Eye (tissue), 1 donor: ENCODE measurements at regions not wholly inside any gene's neighbourhood (a gene's known extent, or its start where the extent isn't known, plus 50 kb on each side); places are given as distances from the start of the nearest gene placed in this dataset.
A peak's percentile ranks its signal among the peaks of the same experiment; 100 is the strongest.

ENCODE experiments used
- DNase-seq: peaks from one replicate; pipeline ENCODE4 v3.0.0-alpha.2; 2015

DNA sequence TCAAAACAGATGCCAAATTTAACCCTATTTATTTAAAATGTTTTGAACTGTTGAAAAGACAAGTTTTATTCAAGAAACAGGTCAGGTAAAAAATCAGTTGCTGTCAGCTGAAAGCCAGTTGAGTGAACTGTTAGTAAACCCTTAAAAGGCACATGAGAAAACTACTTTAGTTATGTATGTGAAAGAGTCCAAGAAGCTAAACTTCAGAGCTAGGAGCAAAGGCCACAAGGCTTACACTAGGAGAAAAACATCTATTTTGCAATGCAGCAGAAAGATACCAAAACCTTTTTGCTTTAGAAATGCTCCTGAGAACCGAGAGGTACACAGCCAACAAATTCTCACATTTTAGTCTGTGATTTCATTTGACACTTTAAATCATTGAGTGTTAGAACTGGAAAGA lies 375.2 kb downstream of the FSCB start:
- DNase-seq, result no peak

DNA sequence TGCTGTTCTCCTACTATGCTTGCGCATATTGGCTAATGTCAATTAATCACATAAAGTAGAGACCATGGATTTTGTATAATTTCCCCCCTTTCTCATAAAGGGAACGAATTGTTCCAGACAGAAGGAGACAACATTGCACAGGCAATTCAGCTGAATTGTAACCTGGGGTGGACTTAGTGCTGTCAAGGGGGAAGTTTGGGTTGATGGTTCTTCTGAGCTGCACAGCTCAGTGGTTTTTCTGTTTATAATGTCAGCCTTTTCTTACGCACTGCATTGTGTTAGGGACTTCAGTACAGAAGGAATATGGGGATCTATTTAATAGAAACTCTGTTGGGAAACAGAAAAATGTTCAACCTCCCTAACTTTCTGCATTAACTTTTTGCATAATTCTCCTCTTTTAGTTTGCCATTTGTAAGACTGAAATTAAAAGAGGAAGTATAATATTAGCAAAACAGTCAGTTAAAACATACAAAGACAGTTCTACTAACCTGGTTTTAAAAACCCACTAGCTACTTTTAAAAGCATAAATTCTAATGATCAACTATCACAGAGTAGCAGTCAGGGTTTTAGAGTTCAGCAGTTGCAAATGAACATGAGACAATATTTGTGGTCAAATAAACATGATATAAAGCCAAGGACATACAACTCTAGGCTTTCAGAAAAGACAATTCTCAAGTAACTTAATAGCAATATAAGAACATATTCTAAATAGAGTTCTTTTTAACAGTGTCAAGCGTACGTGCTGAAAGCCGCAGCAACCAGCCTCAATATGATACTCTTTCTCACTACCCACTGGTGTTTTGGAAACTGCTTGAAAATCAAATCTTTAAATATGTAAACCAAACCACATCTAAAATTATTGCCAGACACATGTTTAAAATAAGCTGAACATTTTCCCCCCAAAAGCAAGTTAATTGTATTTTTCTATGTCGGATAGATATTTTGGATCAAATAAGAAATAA lies 393.0 kb downstream of the FSCB start:
- peak; percentile 13 for DNase-seq

DNA sequence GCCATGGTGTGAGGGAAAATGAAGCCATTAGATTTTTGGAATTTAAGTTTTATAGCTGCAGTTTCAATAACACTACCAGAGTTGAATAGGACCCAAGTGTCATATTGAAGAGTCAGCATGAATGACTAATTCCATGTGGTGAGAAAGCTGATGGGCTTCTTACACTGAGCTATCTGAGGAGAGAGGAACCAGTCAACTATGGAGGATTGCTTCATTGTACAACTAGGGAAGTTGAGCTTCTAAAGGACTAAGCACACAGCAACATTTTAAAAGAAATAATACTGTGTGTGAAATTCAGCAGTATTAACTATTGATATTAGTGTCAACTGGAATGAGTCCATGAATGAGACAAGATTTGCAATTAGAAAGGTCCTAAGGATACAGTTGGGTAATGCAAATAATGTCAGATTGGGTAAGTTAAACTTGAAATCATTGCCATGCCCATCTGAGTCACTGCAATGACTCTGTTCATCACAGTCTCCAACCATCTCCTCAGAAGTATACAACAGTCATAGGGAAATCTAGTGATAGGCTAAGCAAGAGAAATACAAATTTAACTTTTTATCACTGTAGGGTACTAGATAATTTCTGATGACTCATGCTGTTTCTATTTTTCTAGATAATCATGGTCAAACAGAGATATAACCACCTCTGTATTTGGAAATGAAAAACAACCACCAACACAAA lies 394.2 kb downstream of the FSCB start:
- DNase-seq, result no peak

DNA sequence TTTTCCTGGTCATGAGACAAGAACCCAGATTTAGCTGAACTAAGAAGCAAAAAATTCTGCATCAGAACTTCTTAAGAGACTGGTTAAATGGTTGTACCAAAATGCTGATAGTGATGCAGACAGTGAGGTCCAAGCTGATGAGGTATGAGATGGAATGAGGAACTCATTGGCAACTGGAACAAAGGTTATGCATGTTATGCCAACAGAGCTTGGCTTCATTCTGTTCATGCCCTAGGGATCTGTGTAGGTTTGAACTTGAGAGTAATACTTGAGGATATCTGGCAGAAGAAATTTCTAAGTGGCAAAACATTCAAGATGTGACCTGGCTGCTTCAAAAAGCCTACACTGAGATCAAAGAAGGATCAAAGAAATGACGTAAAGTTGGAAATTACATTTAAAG lies 398.0 kb downstream of the FSCB start:
- no peak for DNase-seq

DNA sequence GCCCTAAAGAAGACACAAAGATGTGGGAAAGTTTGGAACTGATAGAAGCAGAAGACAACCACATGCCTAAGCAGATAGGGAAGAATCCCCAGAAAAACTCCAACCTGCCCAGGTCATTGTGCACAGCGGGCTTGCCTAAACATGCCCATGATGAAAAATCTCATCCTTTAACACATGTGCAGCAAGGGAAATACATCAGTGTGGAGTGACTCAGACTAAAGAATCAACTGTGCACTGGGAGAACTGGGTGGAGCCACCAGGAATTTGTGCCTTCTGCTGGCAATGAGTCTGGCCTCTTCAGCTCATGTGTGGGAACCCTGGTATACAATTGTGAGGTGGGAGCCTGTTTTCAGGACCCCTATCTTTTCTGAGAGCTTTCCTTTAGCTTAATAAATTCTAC lies 398.5 kb downstream of the FSCB start:
- DNase-seq, result no peak

DNA sequence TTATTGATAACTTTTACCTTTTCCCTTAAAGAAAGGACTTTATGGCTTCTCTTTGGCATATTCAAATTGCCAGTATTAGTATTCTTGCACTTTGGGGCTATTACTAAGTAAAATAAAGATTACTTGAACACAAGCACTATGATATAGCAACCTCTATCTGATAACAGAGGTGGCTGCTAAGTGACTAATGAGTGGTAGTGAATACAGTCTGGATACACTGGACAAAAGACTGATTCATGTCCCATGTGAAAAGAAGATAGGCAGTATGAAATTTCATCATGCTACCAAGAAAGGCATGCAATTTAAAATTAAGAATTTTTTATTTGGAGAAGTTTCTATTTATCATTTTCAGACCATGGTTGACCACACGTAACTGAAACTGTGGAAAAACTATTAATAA lies 399.9 kb downstream of the FSCB start:
- DNase-seq, result no peak

DNA sequence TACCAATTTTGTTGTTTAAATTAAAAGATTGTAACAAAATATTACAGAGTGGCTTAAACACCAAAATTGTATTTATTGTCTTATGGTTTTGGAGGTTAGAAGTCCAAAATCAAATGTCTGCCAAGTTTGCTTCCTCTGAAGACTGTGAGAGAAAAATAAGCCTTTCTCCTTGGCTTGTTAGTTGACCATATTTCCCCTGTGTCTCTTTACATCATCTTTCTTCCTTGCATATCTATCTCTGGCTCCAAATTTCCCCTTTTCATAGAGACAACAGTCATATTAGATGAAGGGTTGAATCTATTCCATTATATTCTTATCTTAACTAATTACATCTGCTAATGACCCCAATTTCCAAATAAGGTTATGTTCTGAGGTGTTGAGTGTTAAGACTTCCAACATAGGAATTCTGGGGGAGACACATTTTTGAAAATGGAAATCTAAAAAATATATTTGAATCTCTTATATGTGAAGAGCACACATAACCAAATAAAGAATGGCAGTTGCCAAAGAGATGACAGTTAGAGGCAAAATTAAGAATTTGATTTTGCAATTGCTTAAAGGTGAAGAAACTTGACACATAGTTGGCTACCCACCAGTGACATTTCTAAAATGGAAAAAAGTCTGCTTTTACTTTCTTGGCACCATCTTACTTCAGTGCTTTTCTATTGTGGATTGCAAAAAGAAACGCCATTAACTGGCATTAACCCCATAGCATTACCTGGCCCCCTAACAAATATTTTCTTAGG lies 407.2 kb downstream of the FSCB start:
- no peak for DNase-seq

DNA sequence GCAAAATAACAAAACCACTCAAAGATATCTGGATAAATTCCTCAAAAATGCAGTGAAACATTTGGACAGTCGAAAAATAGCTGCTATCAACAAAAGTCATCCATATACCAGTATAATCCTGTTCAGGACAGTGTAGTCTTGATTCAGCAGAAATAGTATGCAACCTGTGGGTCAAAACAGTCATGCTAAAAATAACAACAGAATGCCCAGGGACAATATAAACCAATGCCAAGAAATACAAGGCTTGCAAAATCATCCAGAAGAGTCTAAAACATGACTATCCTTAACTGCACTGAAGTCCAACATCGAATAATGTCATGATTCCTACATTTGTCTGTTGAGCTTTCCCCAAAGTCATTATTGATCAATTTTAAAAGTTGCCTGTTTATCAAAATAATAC lies 425.9 kb downstream of the FSCB start:
- DNase-seq, result no peak

DNA sequence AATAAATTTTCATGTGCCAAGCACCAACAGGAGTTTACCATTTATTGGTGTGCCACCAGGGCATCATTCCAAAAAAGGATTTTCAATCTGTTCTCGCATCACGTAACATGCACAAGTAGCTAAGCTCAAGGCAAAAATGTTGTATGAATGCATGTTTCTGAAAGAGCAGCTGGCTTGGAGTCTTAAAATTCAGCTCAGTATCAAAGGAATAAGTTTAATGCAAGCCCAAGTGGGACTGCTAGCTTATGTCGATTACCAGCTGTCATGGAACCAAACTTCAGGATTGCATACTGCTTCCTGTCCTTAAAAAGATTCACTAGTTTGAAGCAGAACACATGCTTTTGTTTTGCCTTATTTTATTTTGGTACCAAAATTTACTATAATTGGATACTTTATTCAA lies 437.0 kb downstream of the FSCB start:
- no peak for DNase-seq

DNA sequence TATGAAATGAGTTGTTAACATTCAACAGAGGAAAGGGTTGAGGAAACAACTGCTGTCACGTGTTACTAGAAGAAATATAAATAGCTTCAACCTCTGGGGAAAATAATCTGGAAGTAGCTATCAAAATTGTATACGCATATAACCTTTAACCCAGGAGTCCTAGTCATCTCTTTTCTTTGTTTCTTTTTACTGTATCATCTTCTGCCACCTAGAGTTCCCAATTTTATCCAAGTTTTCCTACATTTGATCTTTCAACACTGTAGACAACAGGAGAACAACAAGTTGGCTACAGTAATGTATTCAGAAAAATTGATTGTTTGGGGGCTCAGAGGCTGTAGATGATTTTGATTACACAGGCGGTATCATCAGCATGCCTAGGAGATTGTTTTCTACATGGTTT lies 453.7 kb downstream of the FSCB start:
- DNase-seq, result no peak

DNA sequence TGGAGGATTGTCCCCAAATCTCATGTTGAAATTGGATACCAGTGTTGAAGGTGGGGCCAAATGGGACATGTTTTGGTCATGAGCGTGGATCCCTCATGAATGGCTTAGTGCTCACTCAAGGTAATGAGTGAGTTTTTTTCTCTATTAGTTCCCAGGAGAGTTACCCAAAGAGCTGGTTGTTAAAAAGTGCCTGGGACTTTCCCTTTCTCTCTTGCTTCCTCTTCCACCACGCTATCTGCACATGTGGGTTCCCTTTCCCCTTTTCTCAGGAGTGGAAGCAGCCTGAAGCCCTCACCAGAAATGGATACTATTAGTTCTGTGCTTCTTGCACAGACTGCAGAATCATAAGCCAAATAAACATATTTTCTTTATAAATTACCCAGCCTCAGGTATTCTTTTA lies 465.4 kb downstream of the FSCB start:
- no peak for DNase-seq

DNA sequence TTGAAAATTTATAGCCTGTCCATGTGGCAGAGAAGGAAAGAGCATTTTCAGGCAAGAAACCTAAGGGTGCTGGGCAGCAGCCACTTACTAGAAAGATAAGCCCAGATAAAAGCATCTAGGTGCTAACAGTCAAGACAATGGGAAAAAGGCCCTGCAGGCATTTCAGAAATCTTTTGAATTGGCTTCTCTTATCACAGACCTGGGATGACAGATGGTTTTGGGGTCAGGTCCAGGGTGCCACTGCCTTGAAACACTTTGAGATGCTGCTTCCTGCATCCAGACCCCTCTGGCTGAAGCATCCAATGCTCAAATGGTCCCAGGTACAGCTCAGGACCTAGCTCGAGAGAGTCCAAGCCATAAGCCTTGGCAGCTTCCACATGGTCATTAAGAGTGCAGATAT lies 466.5 kb downstream of the FSCB start:
- no peak for DNase-seq

DNA sequence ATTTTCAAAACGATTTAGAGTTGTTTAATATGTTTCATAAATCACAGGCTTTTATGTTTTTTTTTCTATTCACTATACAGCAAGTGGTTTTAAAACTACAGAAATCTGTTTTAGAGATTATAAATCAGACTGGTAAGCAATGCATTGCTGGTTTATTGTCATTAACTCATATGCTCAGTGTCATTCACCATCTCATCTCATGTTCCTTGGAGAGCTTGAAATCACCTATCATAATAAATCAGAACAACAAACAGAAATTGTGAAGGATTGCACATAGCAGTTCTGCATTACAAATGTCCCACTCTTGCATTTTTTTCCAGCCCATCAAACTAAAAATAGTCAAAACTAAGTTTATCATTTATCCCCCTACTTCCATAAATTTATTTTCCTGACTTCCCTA lies 470.8 kb downstream of the FSCB start:
- no peak for DNase-seq

DNA sequence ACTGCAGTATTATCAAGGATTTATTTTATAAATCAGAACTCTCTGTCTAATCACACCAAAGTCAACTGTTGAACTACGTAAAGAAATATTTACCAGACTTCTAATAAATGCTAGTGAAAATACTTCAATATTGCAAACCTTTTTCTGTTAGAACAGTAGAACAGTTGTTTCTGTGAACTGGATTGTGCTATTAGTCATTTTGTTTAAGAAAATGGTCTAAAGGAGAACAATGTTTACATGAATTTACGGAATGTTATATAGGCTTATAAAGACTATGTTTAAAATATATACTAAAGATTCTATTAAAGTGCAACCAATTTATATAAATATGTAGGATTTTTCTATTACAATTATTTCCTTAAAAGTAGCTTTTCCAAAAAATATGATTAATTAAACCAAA lies 471.4 kb downstream of the FSCB start:
- no peak for DNase-seq

DNA sequence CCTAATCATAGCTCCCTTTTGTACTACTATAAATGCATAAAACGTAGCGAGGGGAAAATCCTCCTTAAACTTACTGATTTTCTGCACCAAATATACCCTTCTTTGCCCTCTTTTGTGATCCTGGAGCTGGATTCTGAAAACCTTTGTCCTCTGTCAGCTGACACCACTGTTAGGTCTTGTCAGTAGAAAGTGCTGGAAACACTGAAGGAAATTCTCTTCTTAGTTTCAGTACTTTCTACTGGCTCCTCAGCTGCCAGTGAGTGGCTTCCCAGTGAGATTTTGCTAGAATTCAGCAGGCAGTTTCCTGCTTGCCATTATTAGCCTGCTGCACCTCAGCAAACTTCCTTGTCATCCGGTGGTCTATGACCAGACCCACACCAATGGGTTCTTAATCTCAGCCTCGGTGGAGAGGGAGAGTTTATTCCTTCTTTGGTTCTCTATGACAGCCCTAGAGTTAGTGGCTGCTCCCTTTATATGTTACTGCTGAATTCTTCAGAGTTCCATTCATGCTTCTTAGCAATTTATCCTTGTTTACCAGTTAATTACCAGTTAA lies 476.2 kb downstream of the FSCB start:
- DNase-seq, result no peak

DNA sequence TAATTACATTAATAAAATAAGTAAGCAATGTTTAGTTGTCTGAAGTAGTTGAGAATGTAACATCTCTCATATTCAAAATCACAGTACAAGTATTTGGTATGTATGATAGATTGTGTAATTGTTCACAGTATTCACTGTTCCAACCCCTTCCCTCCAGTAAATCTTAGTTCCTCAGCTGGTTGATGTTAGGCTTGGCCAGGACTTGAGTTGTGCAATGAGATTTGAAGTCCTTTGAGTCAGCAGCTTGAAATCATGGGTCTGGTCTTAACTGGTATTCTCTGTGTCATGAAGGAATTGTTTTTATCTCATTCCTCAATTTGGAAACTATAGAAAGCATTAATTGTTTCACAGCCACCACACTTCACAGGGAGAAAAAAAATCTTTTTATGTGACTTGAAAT lies 477.1 kb downstream of the FSCB start:
- no peak for DNase-seq

DNA sequence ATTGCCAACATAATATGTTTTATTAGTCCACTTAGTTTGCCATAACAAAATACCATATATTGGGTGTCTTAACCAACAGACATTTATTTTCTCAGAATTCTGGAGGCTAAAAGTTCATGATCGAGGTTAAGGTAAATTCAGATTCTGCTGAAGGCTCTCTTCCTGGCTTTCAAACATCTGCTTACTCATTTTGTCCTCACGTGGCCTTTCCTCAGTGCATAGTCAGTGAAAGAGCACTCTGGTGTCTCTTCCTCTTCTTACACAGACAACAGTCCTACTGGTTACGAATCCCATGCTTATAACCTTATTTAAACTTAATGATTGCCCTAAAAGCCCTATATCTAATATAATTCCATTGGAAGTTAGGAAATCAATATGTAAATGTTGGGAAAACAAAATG lies 479.7 kb downstream of the FSCB start:
- no peak for DNase-seq

DNA sequence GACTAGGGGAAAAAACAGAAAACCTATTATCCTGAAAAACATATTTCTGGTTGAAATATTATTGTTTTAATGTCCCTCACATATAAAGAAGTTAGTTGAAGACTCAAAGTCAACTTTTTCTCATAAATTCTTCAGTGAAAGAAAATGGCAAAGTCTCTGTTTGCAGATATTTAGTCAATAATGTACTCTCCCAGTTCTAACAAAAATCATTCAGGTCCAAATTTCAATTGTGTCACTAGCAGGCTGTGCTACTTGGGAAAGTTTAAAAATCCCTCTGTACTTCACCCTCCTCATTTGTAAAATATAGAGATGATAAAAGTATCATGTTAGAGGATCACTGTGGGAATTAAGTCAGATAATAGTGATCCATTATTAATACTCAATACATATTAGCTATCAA lies 496.5 kb downstream of the FSCB start:
- DNase-seq, result no peak

DNA sequence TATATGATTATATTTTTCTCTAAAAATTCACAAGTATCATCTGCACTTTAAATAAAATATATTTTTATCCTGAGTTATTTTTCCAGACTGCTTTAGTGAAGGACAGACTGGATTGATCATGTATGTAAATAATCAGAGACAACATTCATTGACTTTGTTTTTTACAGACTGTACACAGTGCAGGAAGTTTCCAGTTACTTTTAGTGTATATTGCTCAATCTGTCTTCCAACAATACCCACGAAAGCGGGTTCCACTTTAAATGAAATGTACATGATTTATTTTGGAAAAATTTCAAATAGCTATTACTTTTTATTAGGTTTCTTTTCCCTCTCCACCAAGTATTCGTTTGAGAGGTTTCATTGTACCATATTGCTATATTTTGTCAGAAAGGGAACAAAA lies 497.0 kb downstream of the FSCB start:
- no peak for DNase-seq

DNA sequence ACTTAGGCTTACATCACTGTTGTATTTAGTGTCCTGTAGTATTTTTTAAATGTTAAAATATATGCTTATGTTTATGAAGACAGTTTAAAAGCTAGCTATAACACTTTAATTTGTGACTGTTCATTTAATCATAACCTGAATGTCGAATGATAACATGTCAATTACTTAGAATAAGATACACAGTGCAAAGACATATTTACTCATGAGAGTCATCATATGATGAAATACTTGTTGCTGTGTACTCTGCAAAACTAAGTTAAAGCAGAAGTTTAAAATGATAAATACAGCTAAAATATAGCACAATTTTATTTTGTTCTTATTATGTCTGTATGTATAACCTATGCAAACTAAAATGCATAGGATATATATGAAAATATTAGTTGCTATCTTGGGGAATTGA lies 497.4 kb downstream of the FSCB start:
- DNase-seq, result no peak

DNA sequence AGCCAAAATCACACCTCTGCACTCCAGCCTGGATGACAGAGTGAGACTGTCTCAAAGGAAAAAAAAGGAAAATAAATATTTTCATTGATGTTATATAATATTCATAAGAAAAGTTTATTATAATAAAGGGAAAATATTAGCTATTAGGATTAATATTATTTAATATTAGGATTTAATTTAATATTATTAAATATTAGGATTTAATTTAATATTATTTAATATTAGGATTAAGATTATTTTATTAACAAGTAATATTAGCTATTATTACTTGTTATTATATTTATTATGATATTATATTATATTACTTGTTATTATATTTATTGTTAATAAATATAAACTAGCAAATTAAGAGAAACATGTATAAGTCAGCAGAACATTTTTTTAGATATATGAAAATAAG lies 518.1 kb downstream of the FSCB start:
- no peak for DNase-seq

DNA sequence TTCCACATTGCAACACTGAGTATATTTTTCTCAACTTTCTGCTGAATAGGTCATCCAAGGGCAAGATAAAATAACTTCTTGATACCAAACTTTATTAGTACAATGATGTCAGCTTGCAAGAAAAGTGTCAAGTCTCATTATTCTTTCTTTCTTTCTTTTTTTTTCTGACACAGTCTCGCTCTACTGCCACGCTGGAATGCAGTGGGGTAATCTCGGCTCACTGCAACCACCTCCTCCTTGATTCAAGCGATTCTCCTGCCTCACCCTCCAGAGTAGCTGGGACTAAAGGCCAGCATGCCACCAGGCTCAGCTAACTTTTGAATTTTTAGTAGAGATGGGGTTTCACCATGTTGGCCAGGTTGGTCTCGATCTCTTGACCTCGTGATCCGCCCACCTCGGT lies 523.4 kb downstream of the FSCB start:
- peak; percentile 19 for DNase-seq

DNA sequence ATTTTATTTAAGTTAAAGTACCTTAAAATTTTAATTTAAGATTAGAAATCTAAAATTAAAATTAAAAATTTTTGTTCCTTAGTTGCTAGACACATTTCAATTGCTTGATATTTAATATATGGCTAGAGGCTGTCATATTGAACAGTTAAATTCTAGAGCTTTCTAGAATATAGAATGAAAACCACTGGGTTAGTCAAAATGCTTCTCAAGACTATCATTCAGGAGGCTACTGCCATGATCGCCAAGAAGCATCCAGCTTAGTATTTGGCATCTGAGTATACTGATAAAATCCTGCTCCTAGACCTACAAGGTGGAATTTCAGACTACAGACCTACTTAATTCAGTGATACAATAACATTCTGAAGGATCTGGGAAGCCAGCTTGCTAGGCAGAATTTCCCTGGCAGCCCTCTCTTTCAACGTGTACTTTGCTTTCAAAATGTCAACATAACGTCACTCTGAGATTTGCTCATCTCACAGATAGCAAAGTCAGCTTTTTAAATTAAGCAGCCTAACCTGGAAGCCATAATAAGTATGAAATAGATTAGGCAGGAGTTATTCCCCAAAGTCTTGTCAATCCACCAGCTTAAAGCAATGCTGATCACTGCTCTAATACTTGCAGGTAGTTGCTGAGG lies 525.8 kb downstream of the FSCB start:
- no peak for DNase-seq
